SJCRH30 (cell line): ENCODE measurements at regions not wholly inside any gene's neighbourhood (a gene's known extent, or its start where the extent isn't known, plus 50 kb on each side); places are given as distances from the start of the nearest gene placed in this dataset.

ENCODE experiments used
- DNase-seq, 2 experiments: peaks; one replicate each; pipeline ENCODE4 v3.0.0-alpha.2; 2015 to 2020
- H3K27ac ChIP-seq: fragments of 250-450 bp; sonication (Bioruptor Pico); 2 replicates; pipeline ENCODE4 v1.5.1; 2020; ENCODE audit warnings: mild to moderate bottlenecking, moderate library complexity
- H3K27me3 ChIP-seq: fragments of 250-450 bp; sonication (Bioruptor Pico); 2 replicates; pipeline ENCODE4 v1.5.1; 2020; ENCODE audit warnings: mild to moderate bottlenecking, moderate library complexity
- H3K36me3 ChIP-seq: fragments of 250-450 bp; sonication (Bioruptor Pico); 2 replicates; pipeline ENCODE4 v1.5.1; 2020; ENCODE audit warnings: mild to moderate bottlenecking, moderate library complexity
- H3K4me1 ChIP-seq: fragments of 250-450 bp; sonication (Bioruptor Pico); 2 replicates; pipeline ENCODE4 v1.5.1; 2020; ENCODE audit warnings: mild to moderate bottlenecking, moderate library complexity
- H3K4me3 ChIP-seq: fragments of 250-450 bp; sonication (Bioruptor Pico); 2 replicates; pipeline ENCODE4 v1.5.1; 2020; ENCODE audit warnings: mild to moderate bottlenecking, moderate library complexity
- H3K9me3 ChIP-seq: fragments of 250-450 bp; sonication (Bioruptor Pico); replicated peaks from 2 replicates; pipeline ENCODE4 v1.5.1; 2020; ENCODE audit warnings: mild to moderate bottlenecking, moderate library complexity

GRCh38 chr10:24091256-24091655 lies 117.7 kb upstream of the KIAA1217 start:
- H3K4me1 ChIP-seq = 0 out of 2 replicates have a peak, but pooled peaks cover 3% of the 10 kb centered on the region
- no peak overlapping the region for H3K27ac ChIP-seq
- H3K9me3 ChIP-seq = peaks cover 2% of the 10 kb centered on the region; the same call in 1 of the 2 replicates
- no peak for DNase-seq
- no peaks in the 10 kb centered on the region for H3K27me3 ChIP-seq
- no peaks in the 10 kb centered on the region for H3K36me3 ChIP-seq
- H3K4me3 ChIP-seq = no peak overlapping the region

GRCh38 chr10:24096281-24096680 lies 112.7 kb upstream of the KIAA1217 start:
- Histone ChIP-seq H3K9me3 (no peaks in the 10 kb centered on the region), H3K27me3 (no peaks in the 10 kb centered on the region), H3K4me1 (peaks cover 7% of the 10 kb centered on the region; the same call in 1 of the 2 replicates), H3K4me3 (no peak overlapping the region), H3K27ac (no peak overlapping the region), H3K36me3 (no peaks in the 10 kb centered on the region)
- DNase-seq = no peak

DNA sequence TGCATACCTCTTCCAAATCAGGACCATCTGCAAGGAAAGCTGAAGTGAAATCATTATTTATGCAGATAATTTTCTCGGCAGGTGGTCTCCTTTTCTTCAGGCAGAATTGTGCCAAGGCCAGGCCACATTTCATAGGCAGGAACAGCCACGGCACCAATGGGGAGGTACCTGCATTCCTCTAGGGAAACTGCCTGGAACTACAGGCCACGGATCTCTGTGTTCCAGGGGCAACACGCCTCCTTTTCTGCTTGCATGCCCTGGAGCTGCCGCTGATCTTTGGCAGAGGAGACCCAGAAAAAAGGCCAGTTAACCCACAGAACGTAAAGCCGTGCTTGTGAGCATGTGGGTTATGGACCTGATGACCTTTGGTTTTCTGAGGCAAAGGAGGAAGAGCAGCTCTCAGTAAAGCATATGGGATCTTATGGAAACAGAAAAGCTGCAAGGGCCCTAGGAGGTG lies 111.2 kb upstream of the KIAA1217 start:
- peak; percentile 55 to 63 for DNase-seq
- Histone ChIP-seq H3K4me3 (no peak overlapping the region), H3K36me3 (no peaks in the 10 kb centered on the region), H3K4me1 (peaks cover 7% of the 10 kb centered on the region; the same call in 1 of the 2 replicates), H3K9me3 (no peaks in the 10 kb centered on the region), H3K27me3 (no peaks in the 10 kb centered on the region), H3K27ac (no peak overlapping the region)

DNA sequence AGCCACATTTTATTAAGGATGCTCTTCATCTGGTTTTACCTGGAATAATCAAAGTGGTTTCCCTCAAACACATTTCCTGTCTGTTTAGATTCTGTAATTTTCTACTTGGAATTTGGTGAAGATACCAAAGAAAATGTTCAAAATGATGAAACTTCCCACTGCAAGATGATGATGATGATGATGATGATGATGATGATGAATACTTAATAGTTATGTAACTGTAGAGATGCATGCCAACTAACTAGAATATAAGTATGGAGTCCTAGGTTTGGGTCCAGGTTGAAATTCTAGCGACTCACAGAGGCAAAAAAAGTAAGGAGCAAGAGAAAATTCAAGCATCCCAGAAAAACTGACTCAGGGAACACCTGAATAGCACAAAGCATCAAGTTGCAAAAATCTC lies 104.0 kb upstream of the KIAA1217 start:
- no peaks in the 10 kb centered on the region for H3K36me3 ChIP-seq
- peaks cover 4% of the 10 kb centered on the region; the same call in 1 of the 2 replicates for H3K9me3 ChIP-seq
- H3K27me3 ChIP-seq = no peaks in the 10 kb centered on the region
- H3K4me1 ChIP-seq = no peaks in the 10 kb centered on the region
- H3K4me3 ChIP-seq = no peak overlapping the region
- no peak for DNase-seq
- H3K27ac ChIP-seq = no peak overlapping the region

DNA sequence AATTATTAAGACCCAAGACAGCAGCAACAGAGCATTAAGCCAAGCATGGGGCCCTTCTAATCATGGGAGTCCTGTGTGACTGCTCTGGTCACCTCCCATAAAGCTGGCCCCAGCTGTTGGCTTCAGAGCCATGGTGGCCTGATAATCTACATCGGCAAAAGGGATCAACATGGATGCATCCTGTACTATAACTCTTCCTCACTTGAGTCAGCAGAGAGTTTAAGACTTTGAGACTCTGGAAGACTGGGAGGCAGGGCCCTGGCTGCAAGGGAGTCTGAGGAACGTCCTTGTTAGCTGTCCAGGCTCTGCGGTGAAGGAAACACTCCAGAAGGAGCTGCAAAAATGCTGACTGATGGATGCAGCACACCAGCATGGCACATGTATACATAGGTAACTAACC lies 95.0 kb upstream of the KIAA1217 start:
- Histone ChIP-seq H3K36me3 (no peaks in the 10 kb centered on the region), H3K27ac (no peak overlapping the region), H3K27me3 (no peaks in the 10 kb centered on the region), H3K4me1 (peaks cover 28% of the 10 kb centered on the region), H3K4me3 (no peak overlapping the region), H3K9me3 (no peaks in the 10 kb centered on the region)
- peak in 1 of 2 experiments; percentile 31 for DNase-seq

DNA sequence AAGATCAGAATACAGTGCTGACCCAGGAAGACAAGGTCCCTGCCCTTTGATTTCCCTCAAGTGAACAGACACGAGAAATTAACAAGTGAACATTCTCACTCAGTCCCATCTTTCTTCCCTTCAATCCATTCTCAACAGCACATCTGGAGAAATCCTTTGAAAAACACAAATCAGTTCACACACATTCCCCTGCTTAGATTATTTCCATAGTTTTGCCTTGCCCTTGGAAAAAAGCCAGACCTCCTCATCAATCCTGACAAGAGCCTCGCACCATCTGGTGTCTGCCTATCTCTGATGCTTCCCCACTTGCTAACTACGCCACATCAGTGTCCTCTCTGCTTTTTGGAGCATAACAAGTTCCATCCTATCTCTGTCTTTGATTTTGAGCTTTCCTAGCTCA lies 94.4 kb upstream of the KIAA1217 start:
- H3K27ac ChIP-seq = no peak overlapping the region
- no peaks in the 10 kb centered on the region for H3K36me3 ChIP-seq
- H3K4me1 ChIP-seq = peaks cover 31% of the 10 kb centered on the region
- no peaks in the 10 kb centered on the region for H3K27me3 ChIP-seq
- no peaks in the 10 kb centered on the region for H3K9me3 ChIP-seq
- H3K4me3 ChIP-seq = no peak overlapping the region
- DNase-seq = peak; percentile 30 to 63

DNA sequence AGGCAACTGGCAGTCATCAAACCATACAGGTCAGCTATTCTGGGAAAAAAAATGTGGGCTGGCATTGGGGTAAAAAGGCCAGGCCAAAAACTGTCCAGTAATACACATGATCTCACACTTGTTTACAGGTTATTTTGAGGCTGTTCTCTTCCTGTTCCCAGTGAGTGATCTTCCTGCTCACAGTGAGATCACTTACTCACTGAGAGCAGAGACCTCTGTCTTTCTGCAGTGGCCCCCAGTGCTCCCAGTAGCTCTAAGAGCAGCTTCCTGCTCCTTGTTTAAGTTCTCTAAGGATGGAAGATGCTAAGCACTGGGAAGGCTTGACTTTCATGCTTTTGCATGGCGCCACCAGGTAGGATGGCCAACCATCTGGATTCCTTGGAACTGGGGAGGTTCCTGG lies 93.5 kb upstream of the KIAA1217 start:
- Histone ChIP-seq H3K4me1 (peaks cover 37% of the 10 kb centered on the region), H3K27ac (no peak overlapping the region), H3K9me3 (no peaks in the 10 kb centered on the region), H3K27me3 (no peaks in the 10 kb centered on the region), H3K4me3 (no peak overlapping the region), H3K36me3 (no peaks in the 10 kb centered on the region)
- no peak for DNase-seq

GRCh38 chr10:24118246-24118645 lies 90.7 kb upstream of the KIAA1217 start:
- H3K27me3 ChIP-seq = no peaks in the 10 kb centered on the region
- H3K36me3 ChIP-seq = no peaks in the 10 kb centered on the region
- H3K4me1 ChIP-seq = peaks cover 55% of the 10 kb centered on the region
- H3K9me3 ChIP-seq = no peaks in the 10 kb centered on the region; the same call in 1 of the 2 replicates
- peak overlapping the region; percentile 84 for H3K27ac ChIP-seq
- peak; percentile 74 to 88 for DNase-seq
- peak overlapping the region; percentile 50 for H3K4me3 ChIP-seq

DNA sequence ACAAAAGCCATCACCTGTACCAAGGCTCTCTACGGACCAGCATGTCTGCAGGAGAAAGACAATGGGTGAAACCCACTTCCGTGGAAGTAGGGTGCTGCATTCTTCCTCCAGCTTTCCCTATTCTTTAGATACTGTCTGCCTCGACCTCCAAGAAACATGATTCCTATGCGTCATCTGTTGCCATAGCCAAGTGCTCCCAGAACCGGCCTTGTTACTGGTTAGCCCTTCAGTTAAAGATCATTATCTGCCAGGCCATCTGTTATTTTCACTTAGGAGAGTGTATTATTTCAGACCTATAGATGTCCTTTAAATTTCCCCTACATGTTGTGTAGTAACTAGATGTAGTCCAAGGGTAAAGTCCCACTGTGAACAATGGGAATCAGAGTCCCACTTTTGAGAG lies 89.0 kb upstream of the KIAA1217 start:
- peak overlapping the region; percentile 84 for H3K27ac ChIP-seq
- peaks cover 43% of the 10 kb centered on the region for H3K4me1 ChIP-seq
- H3K27me3 ChIP-seq = no peaks in the 10 kb centered on the region
- peak; percentile 89 to 96 for DNase-seq
- H3K9me3 ChIP-seq = no peaks in the 10 kb centered on the region; the same call in 1 of the 2 replicates
- H3K36me3 ChIP-seq = no peaks in the 10 kb centered on the region
- peak overlapping the region; percentile 50 for H3K4me3 ChIP-seq

GRCh38 chr10:24120646-24121045 lies 88.3 kb upstream of the KIAA1217 start:
- Histone ChIP-seq H3K9me3 (no peaks in the 10 kb centered on the region; the same call in 1 of the 2 replicates), H3K4me1 (peaks cover 40% of the 10 kb centered on the region), H3K4me3 (peak overlapping the region; percentile 50), H3K36me3 (no peaks in the 10 kb centered on the region), H3K27ac (peak overlapping the region; percentile 84), H3K27me3 (no peaks in the 10 kb centered on the region)
- DNase-seq = no peak

DNA sequence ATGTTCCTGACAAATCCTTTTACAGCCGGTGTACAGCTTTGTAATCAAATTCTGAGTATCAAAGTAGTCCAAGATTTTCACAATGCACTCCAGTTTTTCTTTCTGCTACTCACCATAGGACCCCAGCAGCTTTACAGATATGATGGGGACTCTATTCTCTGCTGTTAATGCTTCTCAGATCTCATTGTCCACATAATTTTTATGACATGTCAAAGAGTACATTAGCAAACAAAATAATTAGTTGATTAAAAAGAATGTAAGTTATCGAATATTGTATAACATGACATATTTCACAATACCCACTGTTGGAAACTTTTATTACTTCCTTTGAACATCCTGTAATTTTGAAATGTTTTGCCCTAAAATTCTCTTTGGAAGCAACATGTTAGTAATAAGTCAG lies 81.4 kb upstream of the KIAA1217 start:
- Histone ChIP-seq H3K4me3 (peak overlapping the region; percentile 17), H3K4me1 (peaks cover 44% of the 10 kb centered on the region), H3K9me3 (no peaks in the 10 kb centered on the region), H3K27me3 (no peaks in the 10 kb centered on the region), H3K27ac (peak overlapping the region; percentile 98), H3K36me3 (no peaks in the 10 kb centered on the region)
- DNase-seq = peak in 1 of 2 experiments; percentile 58

DNA sequence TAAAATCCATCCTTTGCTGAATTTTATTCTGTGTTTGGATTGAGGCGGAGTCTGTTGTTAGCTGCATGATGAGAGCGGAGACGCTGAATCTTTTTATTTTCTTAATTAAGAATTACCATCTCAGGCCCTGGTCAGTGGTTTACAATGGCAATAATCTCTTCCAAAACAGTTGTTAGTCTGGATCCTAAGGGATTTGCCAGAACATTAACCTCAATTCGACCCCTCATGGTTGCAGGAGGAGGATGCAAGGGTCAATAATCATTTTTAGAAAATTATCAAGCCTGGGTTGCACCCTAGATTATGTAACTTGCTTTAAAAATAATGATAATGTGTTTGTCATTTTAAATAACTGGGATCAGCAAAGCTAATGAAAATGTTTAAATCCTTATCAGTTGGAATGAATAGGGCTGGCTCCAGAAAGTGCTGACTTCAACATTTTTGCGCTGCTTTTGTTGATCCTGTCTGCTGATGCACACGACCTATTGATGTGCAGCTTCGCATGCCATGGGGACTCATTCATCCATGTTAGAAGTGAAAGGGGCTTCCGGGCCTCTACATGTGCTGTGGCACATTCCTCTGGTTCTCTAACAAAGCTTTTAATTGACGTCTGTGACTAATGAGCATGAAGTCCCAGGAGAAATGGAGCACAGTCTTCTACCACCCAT lies 80.7 kb upstream of the KIAA1217 start:
- Histone ChIP-seq H3K4me1 (peaks cover 41% of the 10 kb centered on the region), H3K9me3 (no peaks in the 10 kb centered on the region), H3K36me3 (no peaks in the 10 kb centered on the region), H3K4me3 (peak overlapping the region; percentile 17), H3K27ac (peak overlapping the region; percentile 98), H3K27me3 (no peaks in the 10 kb centered on the region)
- DNase-seq = peak; percentile 97 to 99

DNA sequence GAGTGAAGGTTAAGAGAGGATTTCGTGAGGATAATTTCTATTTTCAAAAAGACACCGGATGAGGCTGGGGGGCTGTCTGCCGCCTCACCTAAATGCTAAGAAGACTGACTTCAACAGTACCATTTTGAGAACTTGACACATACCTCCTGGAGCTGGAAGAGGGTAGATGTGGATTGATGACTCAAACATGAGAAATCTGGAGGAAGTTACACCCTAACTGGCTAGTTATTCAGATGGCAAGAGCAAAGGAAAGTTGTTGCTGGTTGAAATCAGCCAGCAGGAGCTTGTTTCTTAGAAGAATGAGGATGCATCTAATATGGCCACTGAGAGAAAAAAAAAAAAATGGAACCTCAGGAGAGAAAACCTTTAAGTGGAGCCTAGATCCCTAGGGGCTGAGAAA lies 76.2 kb upstream of the KIAA1217 start:
- H3K36me3 ChIP-seq = 0 out of 2 replicates have a peak, but pooled peaks cover under 1% of the 10 kb centered on the region
- H3K27ac ChIP-seq = no peak overlapping the region
- H3K4me3 ChIP-seq = no peak overlapping the region
- H3K9me3 ChIP-seq = no peaks in the 10 kb centered on the region
- DNase-seq = no peak
- no peaks in the 10 kb centered on the region for H3K27me3 ChIP-seq
- peaks cover 18% of the 10 kb centered on the region for H3K4me1 ChIP-seq

- Histone ChIP-seq H3K4me3 (no peak overlapping the region), H3K36me3 (0 out of 2 replicates have a peak, but pooled peaks cover 5% of the 10 kb centered on the region), H3K4me1 (peaks cover 15% of the 10 kb centered on the region), H3K27ac (no peak overlapping the region), H3K27me3 (no peaks in the 10 kb centered on the region), H3K9me3 (0 out of 2 replicates have a peak, but pooled peaks cover under 1% of the 10 kb centered on the region)
- no peak for DNase-seq
Observed at GRCh38 chr10:24133835-24134234, 75.1 kb upstream of the KIAA1217 start.

GRCh38 chr10:24136070-24136469 lies 72.9 kb upstream of the KIAA1217 start:
- Histone ChIP-seq H3K4me3 (no peak overlapping the region), H3K27ac (no peak overlapping the region), H3K27me3 (no peaks in the 10 kb centered on the region), H3K4me1 (no peaks in the 10 kb centered on the region), H3K9me3 (peaks cover 15% of the 10 kb centered on the region; the same call in 1 of the 2 replicates), H3K36me3 (0 out of 2 replicates have a peak, but pooled peaks cover 5% of the 10 kb centered on the region)
- DNase-seq = no peak
